ENCODE measurements at regions not wholly inside any gene's neighbourhood (a gene's known extent, or its start where the extent isn't known, plus 50 kb on each side); places are given as distances from the start of the nearest gene placed in this dataset.

DNA sequence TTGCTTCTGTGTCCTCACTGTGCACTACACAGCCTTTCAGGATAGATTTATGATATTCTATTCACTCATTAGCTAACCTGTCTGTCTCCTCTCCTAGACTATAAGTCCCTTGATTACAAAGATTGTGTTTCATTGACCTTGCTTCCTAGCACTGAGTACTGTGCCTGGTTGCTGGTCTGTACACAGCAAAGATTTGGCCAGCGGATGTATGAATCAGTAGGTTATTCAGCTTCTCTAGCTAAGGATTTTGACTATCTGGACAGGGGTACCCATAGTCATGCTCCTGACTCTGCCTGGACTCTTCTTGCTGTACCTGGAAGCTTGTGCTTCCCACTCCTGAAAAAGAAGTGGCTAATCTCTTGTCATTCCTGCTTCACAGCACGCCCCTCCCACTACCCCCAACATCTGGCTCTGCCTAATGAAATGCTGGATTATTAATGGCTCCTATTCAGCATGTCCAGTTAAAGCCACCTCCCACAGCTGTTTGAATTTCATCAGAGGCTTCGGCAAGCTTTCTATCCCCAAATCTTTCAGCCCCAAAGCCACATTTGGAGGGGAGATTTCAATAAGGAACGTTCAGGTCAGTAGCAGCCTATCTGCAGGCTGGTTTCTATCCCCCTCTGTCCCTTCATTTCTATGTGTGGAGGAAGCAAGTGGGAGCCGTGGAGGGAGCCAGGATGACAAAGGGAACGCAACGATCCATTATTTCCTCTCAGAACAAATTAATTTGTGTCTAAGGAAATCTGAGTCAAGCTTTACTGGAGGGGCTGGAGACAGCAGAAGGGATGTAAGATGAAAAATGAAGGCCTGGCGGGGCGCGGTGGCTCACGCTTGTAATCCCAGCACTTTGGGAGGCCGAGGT lies 64.8 kb upstream of the PPM1J start:
- H3K36me3 ChIP-seq (ENCODE audit: control insufficient read depth in 1 of 2, insufficient read depth in 2 of 2, low read depth in 1 of 2, low read length in 2 of 2): no peaks in the 10 kb centered on the region
- H2BK12ac ChIP-seq (ENCODE audit: low read length in 2 of 2): no peak overlapping the region
- H2BK120ac ChIP-seq (ENCODE audit: low read depth, low read length): no peak overlapping the region
- H3K23ac ChIP-seq (ENCODE audit: low read length in 2 of 2): no peak overlapping the region
- no peak overlapping the region for H3K14ac ChIP-seq (ENCODE audit: low read length in 2 of 2)
- no peak overlapping the region for H3K9ac ChIP-seq (ENCODE audit: low read length)
- H3K27ac ChIP-seq (ENCODE audit: low read length, poor library complexity, severe bottlenecking): no peak overlapping the region
- WGBS: 93% methylated on average over 10 of the region's 12 CpGs
- H3K4ac ChIP-seq (ENCODE audit: low read depth in 1 of 2, low read length in 2 of 2): no peak overlapping the region
- H3K18ac ChIP-seq (ENCODE audit: low read depth in 1 of 2, low read length in 2 of 2): no peak overlapping the region
- no peak overlapping the region for H4K91ac ChIP-seq (ENCODE audit: low read length)
- peaks cover 0 to 9% of the 10 kb centered on the region in 2 experiments for H3K27me3 ChIP-seq (ENCODE audit: control insufficient read depth in 1 of 2, insufficient read depth in 1 of 2, low read length in 2 of 2)
- no peak overlapping the region for H2AFZ ChIP-seq (ENCODE audit: low read depth, low read length)
- no peak overlapping the region for H2BK15ac ChIP-seq (ENCODE audit: low read depth, poor library complexity, severe bottlenecking)
- no peaks in the 10 kb centered on the region for H3K4me1 ChIP-seq (ENCODE audit: control insufficient read depth, insufficient read depth, low read depth, low read length)
- no peaks in the 10 kb centered on the region for H3K9me3 ChIP-seq (ENCODE audit: control insufficient read depth, low read length)
- H3K4me2 ChIP-seq (ENCODE audit: low read length, poor library complexity, severe bottlenecking): no peak overlapping the region
- DNase-seq: no peak
- H3K79me1 ChIP-seq (replicated peaks; ENCODE audit: low read length, poor library complexity, severe bottlenecking): no peaks in the 10 kb centered on the region
- H2BK5ac ChIP-seq (ENCODE audit: low read depth, low read length, poor library complexity, severe bottlenecking): no peak overlapping the region
- no peak overlapping the region for H4K8ac ChIP-seq (ENCODE audit: low read length)
- H3K4me3 ChIP-seq (ENCODE audit: insufficient read depth in 1 of 2, low read depth in 1 of 2, low read length in 2 of 2): no peak overlapping the region
- no peak overlapping the region for H2AK5ac ChIP-seq (ENCODE audit: low read length, severe bottlenecking)

GRCh38 chr1:112778137-112778536 lies 63.0 kb upstream of the PPM1J start:
- no peak overlapping the region for H4K8ac ChIP-seq (ENCODE audit: low read length)
- no peak for DNase-seq
- H2BK5ac ChIP-seq (ENCODE audit: low read depth, low read length, poor library complexity, severe bottlenecking): no peak overlapping the region
- no peak overlapping the region for H2AK5ac ChIP-seq (ENCODE audit: low read length, severe bottlenecking)
- H3K14ac ChIP-seq (ENCODE audit: low read length in 2 of 2): no peak overlapping the region
- no peak overlapping the region for H4K91ac ChIP-seq (ENCODE audit: low read length)
- no peak overlapping the region for H3K4ac ChIP-seq (ENCODE audit: low read depth in 1 of 2, low read length in 2 of 2)
- H3K9ac ChIP-seq (ENCODE audit: low read length): no peak overlapping the region
- H3K4me2 ChIP-seq (ENCODE audit: low read length, poor library complexity, severe bottlenecking): no peak overlapping the region
- H3K23ac ChIP-seq (ENCODE audit: low read length in 2 of 2): no peak overlapping the region
- no peak overlapping the region for H3K27ac ChIP-seq (ENCODE audit: low read length, poor library complexity, severe bottlenecking)
- 95% methylated on average over 1 of the region's 1 CpG for WGBS
- H3K9me3 ChIP-seq (ENCODE audit: control insufficient read depth, low read length): no peaks in the 10 kb centered on the region
- H2BK120ac ChIP-seq (ENCODE audit: low read depth, low read length): no peak overlapping the region
- no peak overlapping the region for H2BK12ac ChIP-seq (ENCODE audit: low read length in 2 of 2)
- no peak overlapping the region for H2AFZ ChIP-seq (ENCODE audit: low read depth, low read length)
- peaks cover 0 to 4% of the 10 kb centered on the region in 2 experiments for H3K27me3 ChIP-seq (ENCODE audit: control insufficient read depth in 1 of 2, insufficient read depth in 1 of 2, low read length in 2 of 2)
- no peak overlapping the region for H3K18ac ChIP-seq (ENCODE audit: low read depth in 1 of 2, low read length in 2 of 2)
- no peaks in the 10 kb centered on the region for H3K36me3 ChIP-seq (ENCODE audit: control insufficient read depth in 1 of 2, insufficient read depth in 2 of 2, low read depth in 1 of 2, low read length in 2 of 2)
- no peaks in the 10 kb centered on the region for H3K79me1 ChIP-seq (replicated peaks; ENCODE audit: low read length, poor library complexity, severe bottlenecking)
- H2BK15ac ChIP-seq (ENCODE audit: low read depth, poor library complexity, severe bottlenecking): no peak overlapping the region
- no peaks in the 10 kb centered on the region for H3K4me1 ChIP-seq (ENCODE audit: control insufficient read depth, insufficient read depth, low read depth, low read length)
- H3K4me3 ChIP-seq (ENCODE audit: insufficient read depth in 1 of 2, low read depth in 1 of 2, low read length in 2 of 2): no peak overlapping the region

- Histone ChIP-seq H2BK15ac (ENCODE audit: low read depth, poor library complexity, severe bottlenecking) (no peak overlapping the region), H2BK12ac (ENCODE audit: low read length in 2 of 2) (no peak overlapping the region), H3K18ac (ENCODE audit: low read depth in 1 of 2, low read length in 2 of 2) (no peak overlapping the region), H3K4ac (ENCODE audit: low read depth in 1 of 2, low read length in 2 of 2) (no peak overlapping the region), H2BK120ac (ENCODE audit: low read depth, low read length) (no peak overlapping the region), H2AK5ac (ENCODE audit: low read length, severe bottlenecking) (no peak overlapping the region), H3K4me1 (ENCODE audit: control insufficient read depth, insufficient read depth, low read depth, low read length) (no peaks in the 10 kb centered on the region), H3K23ac (ENCODE audit: low read length in 2 of 2) (no peak overlapping the region), H3K36me3 (ENCODE audit: control insufficient read depth in 1 of 2, insufficient read depth in 2 of 2, low read depth in 1 of 2, low read length in 2 of 2) (no peaks in the 10 kb centered on the region), H3K9me3 (ENCODE audit: control insufficient read depth, low read length) (no peaks in the 10 kb centered on the region), H3K4me2 (ENCODE audit: low read length, poor library complexity, severe bottlenecking) (no peak overlapping the region), H2BK5ac (ENCODE audit: low read depth, low read length, poor library complexity, severe bottlenecking) (no peak overlapping the region), H3K79me1 (replicated peaks; ENCODE audit: low read length, poor library complexity, severe bottlenecking) (no peaks in the 10 kb centered on the region), H2AFZ (ENCODE audit: low read depth, low read length) (no peak overlapping the region), H4K8ac (ENCODE audit: low read length) (no peak overlapping the region), H3K14ac (ENCODE audit: low read length in 2 of 2) (no peak overlapping the region), H3K9ac (ENCODE audit: low read length) (no peak overlapping the region), H3K27ac (ENCODE audit: low read length, poor library complexity, severe bottlenecking) (no peak overlapping the region), H3K27me3 (ENCODE audit: control insufficient read depth in 1 of 2, insufficient read depth in 1 of 2, low read length in 2 of 2) (peaks cover 4 to 8% of the 10 kb centered on the region in 2 experiments), H3K4me3 (ENCODE audit: insufficient read depth in 1 of 2, low read depth in 1 of 2, low read length in 2 of 2) (no peak overlapping the region), H4K91ac (ENCODE audit: low read length) (no peak overlapping the region)
- no peak for DNase-seq
- WGBS: 87% methylated on average over 3 of the region's 3 CpGs
Measured at GRCh38 chr1:112776688-112777087, 61.6 kb upstream of the PPM1J start.

DNA sequence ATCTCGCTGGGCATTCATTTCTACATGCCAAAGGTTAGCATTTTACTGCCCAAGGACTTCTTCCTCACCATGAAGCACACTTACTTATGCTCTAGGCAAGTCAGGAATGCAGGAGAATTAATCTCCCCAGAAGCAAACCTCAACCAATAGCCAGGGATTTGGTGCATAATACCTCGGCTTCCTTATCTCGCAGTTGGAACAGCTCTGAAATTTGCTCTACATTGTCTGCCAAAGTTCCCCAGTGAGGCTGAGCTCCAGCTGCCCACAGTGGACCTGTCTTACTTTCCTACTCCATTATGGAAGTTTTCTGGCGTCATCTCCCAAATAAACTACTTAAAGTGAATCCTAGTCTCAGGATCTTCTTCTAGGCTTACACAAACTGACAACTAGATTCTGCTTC lies 57.6 kb upstream of the PPM1J start:
- Histone ChIP-seq H3K18ac (ENCODE audit: low read depth in 1 of 2, low read length in 2 of 2) (no peak overlapping the region), H3K4me2 (ENCODE audit: low read length, poor library complexity, severe bottlenecking) (no peak overlapping the region), H3K4ac (ENCODE audit: low read depth in 1 of 2, low read length in 2 of 2) (no peak overlapping the region), H3K4me3 (ENCODE audit: insufficient read depth in 1 of 2, low read depth in 1 of 2, low read length in 2 of 2) (no peak overlapping the region), H3K36me3 (ENCODE audit: control insufficient read depth in 1 of 2, insufficient read depth in 2 of 2, low read depth in 1 of 2, low read length in 2 of 2) (no peaks in the 10 kb centered on the region), H2AFZ (ENCODE audit: low read depth, low read length) (no peak overlapping the region), H3K9ac (ENCODE audit: low read length) (no peak overlapping the region), H3K79me1 (replicated peaks; ENCODE audit: low read length, poor library complexity, severe bottlenecking) (no peaks in the 10 kb centered on the region), H2BK5ac (ENCODE audit: low read depth, low read length, poor library complexity, severe bottlenecking) (no peak overlapping the region), H3K27me3 (ENCODE audit: control insufficient read depth in 1 of 2, insufficient read depth in 1 of 2, low read length in 2 of 2) (peaks cover 4 to 17% of the 10 kb centered on the region in 2 experiments), H3K9me3 (ENCODE audit: control insufficient read depth, low read length) (no peaks in the 10 kb centered on the region), H4K8ac (ENCODE audit: low read length) (no peak overlapping the region), H2BK15ac (ENCODE audit: low read depth, poor library complexity, severe bottlenecking) (no peak overlapping the region), H2BK120ac (ENCODE audit: low read depth, low read length) (no peak overlapping the region), H3K23ac (ENCODE audit: low read length in 2 of 2) (no peak overlapping the region), H4K91ac (ENCODE audit: low read length) (no peak overlapping the region), H3K14ac (ENCODE audit: low read length in 2 of 2) (no peak overlapping the region), H3K27ac (ENCODE audit: low read length, poor library complexity, severe bottlenecking) (no peak overlapping the region), H2AK5ac (ENCODE audit: low read length, severe bottlenecking) (no peak overlapping the region), H3K4me1 (ENCODE audit: control insufficient read depth, insufficient read depth, low read depth, low read length) (no peaks in the 10 kb centered on the region), H2BK12ac (ENCODE audit: low read length in 2 of 2) (no peak overlapping the region)
- 96% methylated on average over 4 of the region's 4 CpGs for WGBS
- no peak for DNase-seq
